ENCODE measurements at regions not wholly inside any gene's neighbourhood (a gene's known extent, or its start where the extent isn't known, plus 50 kb on each side); places are given as distances from the start of the nearest gene placed in this dataset.

DNA sequence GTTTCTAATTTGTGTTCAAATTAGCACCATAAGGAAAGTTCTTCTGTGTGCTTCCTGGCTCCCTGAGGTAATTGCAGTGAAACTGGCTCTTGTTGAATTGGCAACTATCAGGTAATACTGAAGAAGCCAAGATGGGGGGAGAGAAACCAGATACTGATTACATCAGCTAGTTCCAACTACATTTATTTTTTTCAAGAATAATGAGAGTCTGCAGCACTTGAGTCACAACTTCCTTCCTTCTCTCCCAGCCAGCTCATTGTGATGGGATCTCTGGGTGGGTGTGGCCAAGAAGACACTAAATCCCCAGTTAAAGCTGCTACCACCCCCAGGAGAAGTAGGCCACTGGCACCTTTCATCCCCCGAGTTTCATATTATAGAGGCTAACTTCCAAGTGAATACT, 100.7 kb upstream of the RXFP2 start:
- peak; percentile 83 for FAIRE-seq
- H3K36me3 ChIP-seq (ENCODE audit: control insufficient read depth in 2 of 2, extremely low read depth in 1 of 2, insufficient read depth in 2 of 2, low read length in 2 of 2) = no peaks in the 10 kb centered on the region

More for the DNA sequence above, 100.7 kb upstream of the RXFP2 start:
- no peak for TF ChIP-seq EZH2 (IDR thresholded peaks at IDR 0.05; ENCODE audit: borderline replicate concordance, low read depth, low read length, severe bottlenecking)
- peak; percentile 64 for TF ChIP-seq POLR2AphosphoS5 (IDR thresholded peaks at IDR 0.05; ENCODE audit: insufficient read depth, low read depth, low read length)
- TF ChIP-seq FOS (IDR thresholded peaks at IDR 0.05; ENCODE audit: borderline replicate concordance, insufficient read depth, low read length) = peak; percentile 91
- TF ChIP-seq GATA2 (IDR thresholded peaks at IDR 0.05; ENCODE audit: insufficient read depth, insufficient read length, low read depth, low read length) = peak; percentile 80
- TF ChIP-seq, protein P1, sequence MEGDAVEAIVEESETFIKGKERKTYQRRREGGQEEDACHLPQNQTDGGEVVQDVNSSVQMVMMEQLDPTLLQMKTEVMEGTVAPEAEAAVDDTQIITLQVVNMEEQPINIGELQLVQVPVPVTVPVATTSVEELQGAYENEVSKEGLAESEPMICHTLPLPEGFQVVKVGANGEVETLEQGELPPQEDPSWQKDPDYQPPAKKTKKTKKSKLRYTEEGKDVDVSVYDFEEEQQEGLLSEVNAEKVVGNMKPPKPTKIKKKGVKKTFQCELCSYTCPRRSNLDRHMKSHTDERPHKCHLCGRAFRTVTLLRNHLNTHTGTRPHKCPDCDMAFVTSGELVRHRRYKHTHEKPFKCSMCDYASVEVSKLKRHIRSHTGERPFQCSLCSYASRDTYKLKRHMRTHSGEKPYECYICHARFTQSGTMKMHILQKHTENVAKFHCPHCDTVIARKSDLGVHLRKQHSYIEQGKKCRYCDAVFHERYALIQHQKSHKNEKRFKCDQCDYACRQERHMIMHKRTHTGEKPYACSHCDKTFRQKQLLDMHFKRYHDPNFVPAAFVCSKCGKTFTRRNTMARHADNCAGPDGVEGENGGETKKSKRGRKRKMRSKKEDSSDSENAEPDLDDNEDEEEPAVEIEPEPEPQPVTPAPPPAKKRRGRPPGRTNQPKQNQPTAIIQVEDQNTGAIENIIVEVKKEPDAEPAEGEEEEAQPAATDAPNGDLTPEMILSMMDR (IDR thresholded peaks at IDR 0.05; ENCODE audit: extremely low read depth in 1 of 2, insufficient read depth in 1 of 2, low read depth in 1 of 2, low read length in 2 of 2) = no peak
- peak; percentile 84 for TF ChIP-seq JUN (IDR thresholded peaks at IDR 0.05; ENCODE audit: borderline replicate concordance, insufficient read depth, insufficient read length, low read depth)
- ChIA-PET POLR2A (interaction anchor here (0.6 kb wide), 1 partner anchor 107 kb away, joined by 3 read pairs; no protein-coding TSS in a partner anchor), CTCF (interaction anchor here (0.7 to 3.2 kb wide), 6 partner anchors 8 to 103 kb away, joined by 3 to 27 read pairs (median 6); no protein-coding TSS in a partner anchor)
- Histone ChIP-seq H2AFZ (ENCODE audit: low read depth, low read length) (no peak overlapping the region), H4K20me1 (replicated peaks; ENCODE audit: control insufficient read depth, extremely low read depth, insufficient read depth, low read length) (no peaks in the 10 kb centered on the region), H3K9me1 (replicated peaks; ENCODE audit: control insufficient read depth, extremely low read depth, insufficient read depth, low read length) (no peaks in the 10 kb centered on the region), H3K79me2 (ENCODE audit: control insufficient read depth, insufficient read depth, low read length) (no peaks in the 10 kb centered on the region), H3K4me3 (replicated peaks in 1 of 3; ENCODE audit: insufficient read depth in 1 of 3, low read depth in 1 of 3, low read length in 3 of 3) (no peak overlapping the region), H3K27ac (ENCODE audit: insufficient read depth, low read depth, low read length) (peak overlapping the region; percentile 94), H3K4me2 (ENCODE audit: insufficient read depth, low read length) (peak overlapping the region; percentile 66), H3K27me3 (ENCODE audit: control insufficient read depth in 2 of 2, insufficient read depth in 2 of 2, low read length in 2 of 2) (no peaks in the 10 kb centered on the region), H3K9me3 (replicated peaks; ENCODE audit: control insufficient read depth, insufficient read depth, low read length) (no peaks in the 10 kb centered on the region), H3K4me1 (ENCODE audit: control insufficient read depth, extremely low read depth, insufficient read depth, low read length) (peaks cover 26% of the 10 kb centered on the region), H3K9ac (replicated peaks; ENCODE audit: extremely low read depth, insufficient read depth, low read length) (peak overlapping the region; percentile 54)
- no TSS peak for BruUV-seq (replicated peaks)
- dilution Hi-C loops (cut with MboI; ENCODE audit: extremely low pct_ligation_motif_present, low sequenced_read_pairs) (no loop called here), intact Hi-C loops (cut with micrococcal nuclease) (loop anchor here (1.0 to 5.0 kb wide), 3 partner anchors 94 to 154 kb away; no protein-coding TSS in a partner anchor)
- DNase-seq (ENCODE audit: low read depth, low spot score) = peak; percentile 93

Measured in endothelial cell of umbilical vein (primary cell).